ENCODE measurements at regions not wholly inside any gene's neighbourhood (a gene's known extent, or its start where the extent isn't known, plus 50 kb on each side); places are given as distances from the start of the nearest gene placed in this dataset.

DNA sequence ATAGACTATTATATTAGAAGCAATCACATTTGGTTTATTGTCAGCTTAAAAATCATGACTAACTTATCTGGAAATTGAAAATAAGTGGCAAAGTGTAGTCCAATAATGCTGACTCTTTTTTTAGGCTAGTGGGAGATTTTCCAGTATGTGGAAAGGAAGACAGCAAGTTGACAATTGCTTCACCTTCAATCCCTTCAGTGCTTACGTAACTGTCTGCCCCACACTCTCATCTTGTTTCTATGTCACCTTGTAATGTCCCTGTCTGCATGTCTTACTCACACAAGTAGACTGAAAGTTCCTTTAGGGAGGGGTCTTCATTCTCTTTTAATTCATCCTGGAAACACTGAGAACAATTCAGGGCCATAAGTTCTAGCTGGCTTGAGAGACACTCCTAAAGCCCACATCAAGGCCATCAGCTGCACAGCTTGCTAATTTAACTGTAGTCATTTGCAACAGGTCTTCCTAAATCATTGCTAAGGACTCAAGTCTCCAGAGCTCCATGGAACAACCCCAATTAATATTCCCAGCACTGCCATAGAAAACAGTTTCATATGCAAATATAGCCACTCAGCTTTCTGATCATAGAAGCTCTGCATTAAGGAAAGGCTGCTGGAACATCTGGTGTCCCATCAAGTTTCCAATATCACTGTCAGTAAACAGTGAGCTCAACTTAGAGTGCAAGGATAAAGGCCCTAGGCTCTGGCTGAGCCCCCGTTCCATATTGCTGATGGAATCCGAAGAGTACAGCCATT, 230.5 kb downstream of the ETAA1 start:
- 94% methylated on average over 3 of the region's 3 CpGs for WGBS
- Histone ChIP-seq H3K27ac (ENCODE audit: low read depth) (no peak overlapping the region), H3K4me3 (ENCODE audit: low read depth, low read length) (no peak overlapping the region), H3K4me1 (ENCODE audit: insufficient read depth) (no peaks in the 10 kb centered on the region), H3K36me3 (ENCODE audit: insufficient read depth) (no peaks in the 10 kb centered on the region)
- DNase-seq (ENCODE audit: extremely low spot score), result no peak

DNA sequence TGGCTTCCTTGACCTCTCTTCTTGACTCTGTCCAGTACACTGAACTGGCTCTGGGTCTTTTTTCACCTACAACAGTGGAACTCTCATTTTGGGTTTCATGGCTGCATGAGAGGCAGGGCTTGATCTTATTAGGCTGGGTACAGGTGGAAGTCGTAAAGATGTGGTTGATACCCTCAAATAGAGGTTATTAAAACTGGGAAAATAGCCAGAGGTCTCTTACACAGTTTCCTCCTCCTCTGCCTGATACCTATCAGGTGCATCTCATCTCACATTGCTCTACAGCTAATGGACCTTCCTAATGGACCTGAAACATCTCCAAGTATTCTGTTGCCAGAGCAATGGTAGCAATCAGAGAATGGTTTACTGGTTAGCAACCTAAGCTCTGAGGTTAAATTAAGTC, 231.8 kb downstream of the ETAA1 start:
- no peak for DNase-seq (ENCODE audit: extremely low spot score)
- WGBS, result 80% methylated on average over 1 of the region's 1 CpG
- Histone ChIP-seq H3K27ac (ENCODE audit: low read depth) (no peak overlapping the region), H3K4me3 (ENCODE audit: low read depth, low read length) (no peak overlapping the region), H3K4me1 (ENCODE audit: insufficient read depth) (no peaks in the 10 kb centered on the region), H3K36me3 (ENCODE audit: insufficient read depth) (no peaks in the 10 kb centered on the region)

DNA sequence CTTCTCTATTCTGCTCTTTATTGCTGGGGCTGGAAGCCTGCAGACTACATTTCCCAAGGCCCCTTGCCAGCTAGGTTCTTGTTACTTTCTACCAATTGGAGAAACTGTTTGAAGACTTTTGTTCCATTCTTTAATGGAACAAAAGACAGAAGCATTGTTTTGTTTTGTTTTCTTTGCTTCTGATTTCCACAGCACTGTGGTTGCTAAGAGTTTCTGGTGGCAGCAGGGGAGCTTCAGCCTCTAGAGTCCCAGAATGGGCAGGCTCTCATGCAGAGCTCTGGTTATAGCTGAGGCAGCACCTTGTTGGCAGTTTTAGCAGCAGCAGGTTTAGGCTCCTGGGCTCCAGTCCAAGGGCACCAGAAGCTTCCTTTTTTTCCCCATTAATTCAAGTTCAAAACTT, 234.3 kb downstream of the ETAA1 start:
- Histone ChIP-seq H3K4me3 (ENCODE audit: low read depth, low read length) (no peak overlapping the region), H3K36me3 (ENCODE audit: insufficient read depth) (no peaks in the 10 kb centered on the region), H3K27ac (ENCODE audit: low read depth) (no peak overlapping the region), H3K4me1 (ENCODE audit: insufficient read depth) (no peaks in the 10 kb centered on the region)
- DNase-seq (ENCODE audit: extremely low spot score), result no peak

DNA sequence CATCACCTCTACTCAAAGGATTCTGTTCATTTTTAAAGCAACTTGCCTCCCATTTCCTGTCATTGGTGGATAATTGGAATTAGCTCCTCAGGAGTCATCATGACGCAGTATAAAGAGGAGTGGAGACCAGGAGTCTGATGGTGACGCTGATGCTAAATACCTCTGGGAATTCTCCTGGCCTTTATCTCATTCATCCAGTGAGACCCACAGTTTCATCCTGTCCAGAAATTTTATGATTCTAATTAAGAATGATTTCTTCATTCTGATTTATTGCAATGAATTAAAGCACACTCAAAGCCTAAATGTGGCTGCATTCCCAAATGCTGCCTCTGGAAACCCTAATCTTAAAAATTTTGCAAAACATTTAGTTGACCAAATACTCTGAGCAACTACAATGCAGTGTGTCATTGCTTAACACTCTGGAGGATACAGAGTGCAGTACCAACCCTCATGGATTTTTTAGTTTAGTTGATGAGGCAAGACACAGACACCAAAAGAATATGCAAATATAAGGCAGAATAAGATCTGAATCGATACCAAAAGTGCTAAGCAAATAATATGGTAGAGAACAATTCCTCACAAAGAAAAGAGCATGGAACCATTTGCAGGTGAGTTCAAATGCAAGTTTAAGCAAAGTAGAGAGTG, 236.2 kb downstream of the ETAA1 start:
- Histone ChIP-seq H3K27ac (ENCODE audit: low read depth) (no peak overlapping the region), H3K4me1 (ENCODE audit: insufficient read depth) (no peaks in the 10 kb centered on the region), H3K36me3 (ENCODE audit: insufficient read depth) (no peaks in the 10 kb centered on the region), H3K4me3 (ENCODE audit: low read depth, low read length) (no peak overlapping the region)
- DNase-seq (ENCODE audit: extremely low spot score), result no peak
- WGBS, result 74% methylated on average over 3 of the region's 3 CpGs

DNA sequence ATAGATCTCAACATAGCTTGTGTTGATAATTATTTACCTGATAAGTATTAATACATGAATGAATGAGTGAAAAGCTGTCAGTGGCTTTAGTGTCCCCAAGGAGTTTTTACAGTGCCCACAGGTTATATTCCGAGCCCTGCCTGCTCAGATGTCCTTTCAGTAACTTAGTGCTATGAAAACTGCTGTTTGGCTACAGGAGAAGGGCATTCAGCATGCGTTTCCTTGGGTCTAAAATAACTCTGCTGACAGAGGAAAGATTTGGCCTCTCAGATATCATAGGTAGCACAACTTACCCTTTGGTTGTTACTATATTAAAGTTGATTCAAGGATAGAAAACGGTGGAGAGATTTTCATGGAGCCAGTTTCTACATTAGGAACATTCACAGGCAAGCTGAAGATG, 241.0 kb downstream of the ETAA1 start:
- no peak overlapping the region for H3K4me3 ChIP-seq (ENCODE audit: low read depth, low read length)
- H3K36me3 ChIP-seq (ENCODE audit: insufficient read depth), result no peaks in the 10 kb centered on the region
- WGBS, result 52% methylated on average over 3 of the region's 3 CpGs
- H3K27ac ChIP-seq (ENCODE audit: low read depth), result no peak overlapping the region
- DNase-seq (ENCODE audit: extremely low spot score), result no peak
- no peaks in the 10 kb centered on the region for H3K4me1 ChIP-seq (ENCODE audit: insufficient read depth)

DNA sequence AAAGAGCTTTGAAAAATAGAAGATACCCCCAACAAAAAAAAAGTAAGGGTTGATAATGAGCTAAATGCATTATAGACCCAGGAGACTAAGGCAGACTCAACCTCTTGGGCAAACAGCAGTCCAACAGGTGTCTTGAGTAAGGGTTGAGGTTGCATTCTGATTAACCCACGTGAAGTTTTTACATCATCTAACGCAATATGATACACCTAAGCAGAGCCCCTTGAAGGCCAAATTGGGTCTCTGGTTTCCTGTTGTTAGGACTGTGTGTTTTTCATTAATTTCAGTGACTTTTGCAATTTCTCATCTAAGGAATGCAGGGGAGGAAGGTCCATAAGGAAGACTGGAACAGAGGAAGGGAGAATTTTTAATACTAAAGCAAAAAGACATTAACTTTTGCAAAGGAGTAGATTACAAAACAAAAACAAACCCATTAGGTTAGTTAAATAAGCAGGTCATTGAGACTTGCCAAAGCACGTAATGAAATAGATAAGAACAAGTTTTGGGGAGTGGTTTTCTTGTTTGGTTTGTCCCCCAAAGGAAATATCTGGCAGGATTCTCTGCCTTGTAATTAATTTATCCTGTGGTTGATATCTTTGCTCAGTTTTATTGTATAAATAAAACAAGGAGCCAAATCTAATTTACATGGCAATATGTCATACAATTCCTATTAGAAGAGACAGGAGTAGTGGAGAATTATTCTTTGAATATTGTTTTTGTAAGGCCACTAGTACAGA, 244.3 kb downstream of the ETAA1 start:
- Histone ChIP-seq H3K4me1 (ENCODE audit: insufficient read depth) (no peaks in the 10 kb centered on the region), H3K27ac (ENCODE audit: low read depth) (no peak overlapping the region), H3K4me3 (ENCODE audit: low read depth, low read length) (no peak overlapping the region), H3K36me3 (ENCODE audit: insufficient read depth) (no peaks in the 10 kb centered on the region)
- 71% methylated on average over 3 of the region's 3 CpGs for WGBS
- DNase-seq (ENCODE audit: extremely low spot score), result peak; percentile 73

DNA sequence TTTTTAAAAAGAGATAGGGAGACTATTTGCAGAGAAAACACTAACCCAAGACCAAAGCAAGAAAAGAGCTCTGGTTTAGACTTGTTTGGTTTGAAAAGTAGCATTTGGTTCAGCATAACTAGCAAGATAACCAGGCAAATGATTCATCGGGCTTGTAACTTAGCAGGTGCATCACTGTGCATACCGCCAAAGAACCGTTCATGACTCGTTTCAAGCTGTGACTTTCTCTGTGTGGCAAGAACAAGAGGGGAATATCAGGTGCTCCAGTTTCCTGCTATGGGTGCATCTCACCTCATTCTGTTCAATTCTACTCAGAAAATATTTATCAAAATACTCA, 244.9 kb downstream of the ETAA1 start:
- Histone ChIP-seq H3K4me1 (ENCODE audit: insufficient read depth) (no peaks in the 10 kb centered on the region), H3K27ac (ENCODE audit: low read depth) (no peak overlapping the region), H3K4me3 (ENCODE audit: low read depth, low read length) (no peak overlapping the region), H3K36me3 (ENCODE audit: insufficient read depth) (no peaks in the 10 kb centered on the region)
- no peak for DNase-seq (ENCODE audit: extremely low spot score)
- WGBS, result 59% methylated on average over 4 of the region's 4 CpGs

DNA sequence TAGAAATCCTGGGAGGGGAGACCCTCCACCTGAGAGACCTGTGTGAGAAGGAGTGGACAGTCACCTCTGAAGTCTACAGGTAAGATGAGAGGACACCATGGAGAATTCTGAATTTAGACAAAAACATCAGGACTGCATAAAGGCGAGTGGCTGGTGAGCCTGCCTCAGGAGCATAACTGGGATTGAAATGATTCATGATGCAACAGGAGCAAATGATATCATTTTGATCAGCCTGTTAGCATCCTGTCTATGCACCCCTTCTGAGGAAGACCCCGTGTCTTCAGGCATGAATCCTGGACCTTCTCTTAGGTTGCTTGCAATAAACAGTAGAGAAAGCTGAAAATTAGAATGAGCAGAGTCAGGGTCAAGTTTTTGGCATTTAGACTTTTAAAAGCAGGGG, 245.8 kb downstream of the ETAA1 start:
- H3K36me3 ChIP-seq (ENCODE audit: insufficient read depth), result no peaks in the 10 kb centered on the region
- H3K27ac ChIP-seq (ENCODE audit: low read depth), result no peak overlapping the region
- DNase-seq (ENCODE audit: extremely low spot score), result no peak
- H3K4me1 ChIP-seq (ENCODE audit: insufficient read depth), result no peaks in the 10 kb centered on the region
- H3K4me3 ChIP-seq (ENCODE audit: low read depth, low read length), result no peak overlapping the region
- WGBS, result 83% methylated on average over 2 of the region's 2 CpGs

DNA sequence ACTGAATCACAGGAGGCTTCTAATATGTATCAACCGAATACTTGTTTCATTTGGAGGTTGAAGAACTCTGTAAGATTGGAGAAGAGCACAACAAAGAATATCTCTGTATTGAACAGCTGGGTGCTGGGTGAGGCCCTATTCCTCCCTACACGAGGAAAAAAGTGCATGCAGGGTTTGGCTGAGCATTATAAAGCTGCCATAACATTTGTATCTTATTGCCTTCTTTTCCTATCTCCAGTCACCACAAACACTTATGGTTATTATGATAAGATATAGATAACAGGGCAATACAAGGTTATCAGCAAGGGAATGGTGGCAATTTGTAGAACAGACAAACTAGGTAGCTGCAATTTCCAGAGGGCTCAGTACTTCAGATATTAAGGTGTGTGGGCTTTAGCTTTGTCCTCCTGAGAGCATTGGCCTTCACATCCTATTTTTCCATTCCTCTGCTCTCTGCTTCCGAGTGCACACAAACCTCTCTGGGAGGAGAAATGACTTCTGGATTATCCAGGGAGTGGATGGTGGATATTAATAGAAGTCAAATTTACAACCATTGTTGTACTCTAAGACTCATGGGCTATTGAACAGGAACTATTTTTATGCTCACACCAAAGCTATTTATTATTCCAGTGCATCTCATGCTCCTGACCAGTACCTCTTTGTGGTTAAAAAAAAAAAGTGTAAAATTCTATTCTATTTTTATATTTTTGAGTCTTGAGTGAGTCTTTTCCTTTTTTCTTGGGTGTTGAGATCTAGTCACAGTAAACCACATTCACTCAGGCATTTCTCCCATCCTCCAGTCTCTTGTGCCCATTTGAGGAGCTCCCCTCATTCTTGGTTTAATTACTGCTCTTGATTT, 248.4 kb downstream of the ETAA1 start:
- Histone ChIP-seq H3K36me3 (ENCODE audit: insufficient read depth) (no peaks in the 10 kb centered on the region), H3K4me3 (ENCODE audit: low read depth, low read length) (no peak overlapping the region), H3K4me1 (ENCODE audit: insufficient read depth) (no peaks in the 10 kb centered on the region), H3K27ac (ENCODE audit: low read depth) (no peak overlapping the region)
- WGBS, result 57% methylated on average over 3 of the region's 3 CpGs
- DNase-seq (ENCODE audit: extremely low spot score), result no peak

DNA sequence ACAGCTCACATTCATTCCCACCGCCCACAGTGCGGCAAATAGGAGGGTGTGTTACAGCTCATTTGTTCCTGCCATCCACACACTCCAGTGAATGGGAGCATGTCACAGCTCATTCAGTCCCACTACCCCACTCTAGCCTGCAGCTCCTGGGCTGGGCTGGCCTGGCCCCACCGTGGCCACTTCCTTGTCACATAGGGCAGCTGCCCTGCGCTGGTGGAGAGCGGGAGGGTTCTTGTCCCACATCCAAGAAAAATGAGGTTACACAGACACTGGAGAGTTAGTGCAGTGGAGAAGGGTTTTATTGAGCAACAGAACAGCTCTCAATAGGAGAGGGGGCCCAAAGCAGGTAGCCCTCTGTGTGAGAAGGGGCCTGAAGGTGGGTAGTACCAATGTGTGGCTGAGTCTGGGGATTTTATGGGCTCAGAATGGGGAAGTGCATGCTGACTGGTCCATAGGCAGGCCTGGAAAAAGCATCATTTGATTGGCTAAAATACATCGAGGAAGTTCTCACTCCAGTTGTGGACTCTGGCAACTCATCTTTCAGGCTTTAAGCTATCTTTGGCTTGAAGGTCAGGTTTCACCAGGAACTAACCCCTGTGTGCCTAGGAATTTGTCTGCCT, 249.7 kb downstream of the ETAA1 start:
- DNase-seq (ENCODE audit: extremely low spot score), result no peak
- no peaks in the 10 kb centered on the region for H3K4me1 ChIP-seq (ENCODE audit: insufficient read depth)
- WGBS, result 96% methylated on average over 6 of the region's 6 CpGs
- H3K36me3 ChIP-seq (ENCODE audit: insufficient read depth), result no peaks in the 10 kb centered on the region
- no peak overlapping the region for H3K4me3 ChIP-seq (ENCODE audit: low read depth, low read length)
- no peak overlapping the region for H3K27ac ChIP-seq (ENCODE audit: low read depth)

DNA sequence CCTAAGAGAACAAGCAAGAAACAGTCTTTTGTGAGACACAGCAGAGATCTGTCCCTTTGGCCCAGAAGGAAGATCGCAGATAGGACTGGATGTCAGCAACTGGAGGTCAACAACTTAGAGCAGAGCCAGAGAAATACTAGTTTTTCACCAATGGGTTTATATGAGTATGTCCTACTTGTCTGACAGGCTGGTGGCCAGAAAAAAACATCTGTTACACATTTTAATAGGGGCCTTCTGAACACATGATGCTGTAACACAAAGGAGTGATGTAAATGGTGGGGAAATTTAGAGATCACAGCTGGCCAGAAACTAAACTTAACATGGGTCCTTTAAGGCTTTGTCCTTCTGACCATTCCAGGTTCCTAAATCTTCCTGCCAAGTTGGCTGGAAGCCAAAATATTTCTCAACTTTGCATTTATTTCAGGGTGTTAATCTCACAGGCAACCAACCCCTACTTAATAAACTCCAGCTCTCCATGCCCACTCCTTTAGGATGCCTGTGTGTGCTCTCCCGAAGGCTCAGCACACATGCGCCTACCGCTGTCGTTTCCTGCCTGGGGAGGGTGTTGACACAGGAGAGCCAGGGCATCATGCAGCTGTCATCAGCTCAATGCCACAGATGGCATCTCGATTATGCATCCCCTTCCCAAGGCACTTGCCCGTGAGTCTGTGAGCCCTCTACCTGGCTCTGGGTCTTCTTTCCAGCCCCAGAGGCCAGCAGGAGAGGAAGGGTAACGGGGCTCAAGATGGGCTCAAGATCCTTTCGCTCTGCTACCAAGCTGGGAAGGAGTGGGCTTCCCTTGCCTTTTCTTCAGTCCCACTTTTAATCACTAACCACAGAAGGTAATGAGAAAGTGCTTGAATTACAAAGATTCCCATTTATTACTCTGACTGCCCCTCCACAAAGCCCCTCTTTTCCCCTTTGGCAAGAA, 252.5 kb downstream of the ETAA1 start:
- Histone ChIP-seq H3K4me3 (ENCODE audit: low read depth, low read length) (no peak overlapping the region), H3K36me3 (ENCODE audit: insufficient read depth) (no peaks in the 10 kb centered on the region), H3K27ac (ENCODE audit: low read depth) (no peak overlapping the region), H3K4me1 (ENCODE audit: insufficient read depth) (no peaks in the 10 kb centered on the region)
- DNase-seq (ENCODE audit: extremely low spot score), result no peak
- 74% methylated on average over 9 of the region's 9 CpGs for WGBS

DNA sequence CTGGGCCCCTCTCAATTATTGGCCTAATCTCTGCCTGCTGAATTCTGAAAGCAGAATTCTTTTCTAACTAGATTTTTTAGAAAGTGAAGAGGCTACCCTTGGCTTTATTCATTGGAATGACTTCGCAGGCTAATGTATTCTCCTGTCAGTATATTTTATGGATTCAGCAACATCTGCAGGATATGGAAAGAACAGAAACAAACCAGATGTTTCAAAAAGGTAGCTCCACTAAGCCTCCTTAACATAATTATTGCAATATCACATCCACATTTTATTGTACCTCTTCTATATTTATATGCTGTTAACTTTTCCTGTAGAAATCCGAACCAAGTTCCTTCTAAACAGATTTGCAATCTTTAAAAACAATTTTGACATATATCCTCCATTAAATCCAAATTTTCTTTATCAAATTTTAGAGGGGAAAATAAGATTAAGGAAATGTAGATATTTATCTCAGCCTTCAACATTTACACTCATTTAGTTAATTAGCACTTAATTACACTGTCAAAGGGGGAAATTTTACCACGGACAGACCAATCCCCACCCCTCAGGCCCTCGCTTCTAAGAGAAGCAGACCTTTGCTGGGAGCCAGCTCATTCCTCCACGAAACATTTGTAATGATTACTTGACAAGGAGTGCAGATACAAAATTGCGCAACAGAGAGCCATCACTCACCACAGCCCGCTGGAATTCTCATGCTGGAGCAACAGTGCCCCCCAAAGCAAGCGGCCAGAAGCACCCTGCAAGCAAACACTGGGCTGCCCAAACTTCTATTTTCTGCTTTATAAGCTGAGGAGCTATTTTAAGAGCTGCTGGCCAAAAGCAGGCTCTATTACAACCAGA, 253.4 kb downstream of the ETAA1 start:
- Histone ChIP-seq H3K36me3 (ENCODE audit: insufficient read depth) (no peaks in the 10 kb centered on the region), H3K4me3 (ENCODE audit: low read depth, low read length) (no peak overlapping the region), H3K27ac (ENCODE audit: low read depth) (no peak overlapping the region), H3K4me1 (ENCODE audit: insufficient read depth) (no peaks in the 10 kb centered on the region)
- DNase-seq (ENCODE audit: extremely low spot score), result peak; percentile 91
- WGBS, result 15% methylated on average over 8 of the region's 8 CpGs
